Esophagus (tissue), 2 donors: ENCODE measurements at regions not wholly inside any gene's neighbourhood (a gene's known extent, or its start where the extent isn't known, plus 50 kb on each side); places are given as distances from the start of the nearest gene placed in this dataset.

Experiments used
- H3K27ac ChIP-seq, 2 donors: one replicate each; pipeline ENCODE4 v1.5.1; 2013; ENCODE audit warnings: low read depth in 2 of 2, mild to moderate bottlenecking in 2 of 2, inconsistent platforms in 1 of 2, low read length in 1 of 2, moderate library complexity in 1 of 2
- H3K27me3 ChIP-seq, 2 donors: one replicate each; pipeline ENCODE4 v1.6.1; 2013; ENCODE audit warnings: low read length in 2 of 2, control low read depth in 1 of 2, mild to moderate bottlenecking in 1 of 2; ENCODE audit not compliant: insufficient read depth in 2 of 2, control insufficient read depth in 1 of 2
- H3K36me3 ChIP-seq, 2 donors: one replicate each; pipeline ENCODE4 v1.6.1; 2013; ENCODE audit warnings: low read length in 1 of 2; ENCODE audit not compliant: control insufficient read depth in 2 of 2, insufficient read depth in 2 of 2
- H3K4me1 ChIP-seq, 2 donors: one replicate each; pipeline ENCODE4 v1.6.1; 2013; ENCODE audit warnings: low read length in 1 of 2; ENCODE audit not compliant: control insufficient read depth in 2 of 2, insufficient read depth in 2 of 2
- H3K4me3 ChIP-seq, 2 donors: one replicate each; pipeline ENCODE4 v1.5.1; 2013; ENCODE audit warnings: low read length in 2 of 2, mild to moderate bottlenecking in 2 of 2, low read depth in 1 of 2, moderate library complexity in 1 of 2
- H3K9me3 ChIP-seq, 2 donors: one replicate each; pipeline ENCODE4 v1.6.1; 2013; ENCODE audit warnings: mild to moderate bottlenecking in 2 of 2, low read depth in 1 of 2, low read length in 1 of 2, moderate library complexity in 1 of 2; ENCODE audit not compliant: control insufficient read depth in 2 of 2, insufficient read depth in 1 of 2
- WGBS, 2 donors: extraction: QIAGEN DNeasy Blood & Tissue Kit; methylation state at CpG; one replicate each; pipeline ENCODE4 v1.1.7; 2013; 5-methylcytosine and 5-hydroxymethylcytosine counted together
- donor health status: healthy with polysubstance abuse.
- donor health status: Bipolar disorder and iron deficiency.

DNA sequence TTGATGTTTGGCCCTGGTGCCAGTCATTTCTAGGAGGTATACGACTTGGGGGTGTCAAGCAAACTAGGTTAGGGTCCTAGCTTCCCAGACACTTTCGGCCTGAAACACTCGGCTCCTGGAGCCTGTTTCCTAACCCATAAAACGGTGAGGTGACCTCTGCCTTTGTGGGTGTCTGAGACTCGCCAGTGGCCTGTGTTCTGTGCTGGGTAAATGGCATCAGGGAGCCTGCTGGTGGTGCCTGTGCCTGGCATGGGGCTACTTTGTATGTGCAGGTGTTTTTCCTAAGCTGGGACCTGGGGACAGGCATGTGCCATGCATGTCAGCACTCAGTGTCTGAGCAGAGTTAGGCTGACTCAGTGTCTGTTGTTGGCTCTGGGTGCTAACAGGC lies 139.2 kb downstream of the GLI2 start:
- H3K9me3 ChIP-seq: no peaks in the 10 kb centered on the region
- WGBS, 2 donors: 82 to 87% methylated on average over 5 of the region's 5 CpGs
- H3K36me3 ChIP-seq: no peaks in the 10 kb centered on the region
- peaks cover 0 to 3% of the 10 kb centered on the region in 2 donors for H3K4me1 ChIP-seq
- H3K27ac ChIP-seq: no peak overlapping the region
- no peaks in the 10 kb centered on the region for H3K27me3 ChIP-seq
- no peak overlapping the region for H3K4me3 ChIP-seq

- 78 to 80% methylated on average over 11 of the region's 11 CpGs for WGBS, 2 donors
- peaks cover 0 to 3% of the 10 kb centered on the region in 2 donors for H3K4me1 ChIP-seq
These were observed 139.8 kb downstream of the GLI2 start for GRCh38 chr2:120875431-120875830.

GRCh38 chr2:120876526-120877280 lies 141.0 kb downstream of the GLI2 start:
- Histone ChIP-seq H3K4me3 (no peak overlapping the region), H3K27ac (no peak overlapping the region), H3K27me3 (no peaks in the 10 kb centered on the region), H3K4me1 (peaks cover 0 to 3% of the 10 kb centered on the region in 2 donors), H3K9me3 (no peaks in the 10 kb centered on the region), H3K36me3 (no peaks in the 10 kb centered on the region)
- 81 to 85% methylated on average over 11 of the region's 11 CpGs for WGBS, 2 donors

More at GRCh38 chr2:120875431-120875830, 139.8 kb downstream of the GLI2 start:
- Histone ChIP-seq H3K27me3 (no peaks in the 10 kb centered on the region), H3K36me3 (no peaks in the 10 kb centered on the region), H3K27ac (no peak overlapping the region), H3K4me3 (no peak overlapping the region), H3K9me3 (no peaks in the 10 kb centered on the region)

- 86 to 91% methylated on average over 7 of the region's 7 CpGs for WGBS, 2 donors
- no peaks in the 10 kb centered on the region for H3K27me3 ChIP-seq
- H3K27ac ChIP-seq: no peak overlapping the region
- no peaks in the 10 kb centered on the region for H3K36me3 ChIP-seq
- H3K9me3 ChIP-seq: no peaks in the 10 kb centered on the region
- peaks cover 4 to 6% of the 10 kb centered on the region in 2 donors for H3K4me1 ChIP-seq
- H3K4me3 ChIP-seq: no peak overlapping the region
These were observed 141.7 kb downstream of the GLI2 start for GRCh38 chr2:120877409-120877808.

DNA sequence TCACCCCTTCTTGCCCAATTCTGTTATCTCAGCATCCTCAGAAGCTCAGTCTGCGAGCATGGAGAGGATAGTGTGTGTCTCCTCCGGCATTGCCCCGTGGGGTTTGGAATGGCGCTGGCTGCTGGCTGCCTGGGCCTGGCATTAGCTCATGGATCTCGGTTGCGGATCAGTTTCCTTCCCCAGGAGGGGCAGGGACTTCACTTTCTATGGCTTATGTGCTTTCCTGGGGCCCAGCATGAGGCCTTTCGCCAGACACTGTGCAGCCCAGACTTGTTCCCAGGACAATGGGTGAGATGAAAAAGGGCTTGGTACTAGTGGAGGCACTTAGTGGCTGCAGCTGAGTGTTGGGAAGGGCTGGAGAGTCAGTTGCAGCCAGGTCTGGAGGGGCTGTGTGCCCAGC lies 143.3 kb downstream of the GLI2 start:
- 51 to 74% methylated on average over 7 of the region's 7 CpGs for WGBS, 2 donors
- H3K36me3 ChIP-seq: no peaks in the 10 kb centered on the region
- H3K4me3 ChIP-seq: no peak overlapping the region
- H3K27ac ChIP-seq: no peak overlapping the region
- no peaks in the 10 kb centered on the region for H3K27me3 ChIP-seq
- no peaks in the 10 kb centered on the region for H3K9me3 ChIP-seq
- H3K4me1 ChIP-seq: peaks cover 6 to 7% of the 10 kb centered on the region in 2 donors

- Histone ChIP-seq H3K36me3 (no peaks in the 10 kb centered on the region), H3K4me3 (no peak overlapping the region), H3K4me1 (peaks cover 6 to 7% of the 10 kb centered on the region in 2 donors), H3K27ac (no peak overlapping the region), H3K27me3 (no peaks in the 10 kb centered on the region), H3K9me3 (no peaks in the 10 kb centered on the region)
- 71 to 75% methylated on average over 24 of the region's 24 CpGs for WGBS, 2 donors
These were observed 144.0 kb downstream of the GLI2 start for GRCh38 chr2:120879431-120880295.

DNA sequence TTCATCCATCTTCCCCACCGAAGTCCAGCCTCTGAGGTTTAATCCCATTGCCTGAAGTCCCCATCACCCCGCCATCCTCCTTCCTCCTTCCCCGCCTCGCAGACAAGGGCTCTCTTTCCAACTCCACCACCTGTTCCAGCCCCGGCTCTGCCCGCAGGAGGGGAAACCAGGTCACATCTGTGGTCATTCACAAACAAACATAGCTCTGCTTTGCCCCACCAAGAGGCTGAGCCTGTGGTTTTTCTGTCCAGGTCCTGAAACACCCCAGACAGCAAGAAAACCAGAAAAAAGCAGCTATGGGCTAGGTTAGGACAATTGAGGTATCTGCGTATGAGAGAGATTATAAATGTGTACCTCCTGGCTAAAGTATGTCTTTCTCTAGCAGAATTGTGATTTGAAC lies 144.7 kb downstream of the GLI2 start:
- no peaks in the 10 kb centered on the region for H3K9me3 ChIP-seq
- no peaks in the 10 kb centered on the region for H3K36me3 ChIP-seq
- no peak overlapping the region for H3K4me3 ChIP-seq
- H3K4me1 ChIP-seq: peaks cover 6 to 7% of the 10 kb centered on the region in 2 donors
- H3K27me3 ChIP-seq: no peaks in the 10 kb centered on the region
- no peak overlapping the region for H3K27ac ChIP-seq
- WGBS, 2 donors: 74 to 82% methylated on average over 7 of the region's 7 CpGs

- Histone ChIP-seq H3K4me1 (peaks cover 6 to 7% of the 10 kb centered on the region in 2 donors), H3K4me3 (no peak overlapping the region), H3K27me3 (no peaks in the 10 kb centered on the region), H3K27ac (no peak overlapping the region), H3K9me3 (no peaks in the 10 kb centered on the region), H3K36me3 (no peaks in the 10 kb centered on the region)
- 50 to 58% methylated on average over 21 of the region's 21 CpGs for WGBS, 2 donors
These were observed 146.5 kb downstream of the GLI2 start for GRCh38 chr2:120881981-120882788.
